Colonic mucosa (tissue), 4 donors: ENCODE measurements at regions not wholly inside any gene's neighbourhood (a gene's known extent, or its start where the extent isn't known, plus 50 kb on each side); places are given as distances from the start of the nearest gene placed in this dataset.
"Not testable (repeated sequence)": the region's sequence is repeated elsewhere in the genome, so short reads cannot be mapped to it uniquely, and the experiment has no call there.

ENCODE experiments used
- DNase-seq: peaks from one replicate; pipeline ENCODE4 v3.0.0-alpha.2; 2020
- H3K27ac ChIP-seq: fragments of 200-600 bp; one replicate; pipeline ENCODE4 v1.8.0; 2021
- H3K27me3 ChIP-seq: fragments of 200-600 bp; one replicate; pipeline ENCODE4 v1.8.0; 2021
- H3K36me3 ChIP-seq: fragments of 200-600 bp; one replicate; pipeline ENCODE4 v1.8.0; 2021
- H3K4me1 ChIP-seq: fragments of 200-600 bp; one replicate; pipeline ENCODE4 v1.8.0; 2021; ENCODE audit warnings: mild to moderate bottlenecking
- H3K4me3 ChIP-seq: fragments of 200-600 bp; one replicate; pipeline ENCODE4 v1.8.0; 2021
- H3K9ac ChIP-seq, 2 donors: one replicate each; pipeline ENCODE4 v1.7.0; 2013; ENCODE audit warnings: control low read depth in 2 of 2, low read depth in 2 of 2, low read length in 2 of 2
- H3K9me3 ChIP-seq: fragments of 200-600 bp; one replicate; pipeline ENCODE4 v1.8.0; 2021
- intact Hi-C: fragments of 100-400 bp; cut with DNase I; formaldehyde crosslinking; loops from one replicate; pipeline ENCODE4 v1.14.1; 2022
- TF ChIP-seq, protein P1 (sequence below): fragments of 200-600 bp; IDR thresholded peaks from one replicate; pipeline ENCODE4 v1.8.0; 2022; ENCODE audit warnings: antibody characterized with exemption, mild to moderate bottlenecking
- donor health status: healthy.
- donor health status: DM: no; HTN: no; CAD: no.
- donor health status: DM: no; HTN: no; CAD: no.

DNA sequence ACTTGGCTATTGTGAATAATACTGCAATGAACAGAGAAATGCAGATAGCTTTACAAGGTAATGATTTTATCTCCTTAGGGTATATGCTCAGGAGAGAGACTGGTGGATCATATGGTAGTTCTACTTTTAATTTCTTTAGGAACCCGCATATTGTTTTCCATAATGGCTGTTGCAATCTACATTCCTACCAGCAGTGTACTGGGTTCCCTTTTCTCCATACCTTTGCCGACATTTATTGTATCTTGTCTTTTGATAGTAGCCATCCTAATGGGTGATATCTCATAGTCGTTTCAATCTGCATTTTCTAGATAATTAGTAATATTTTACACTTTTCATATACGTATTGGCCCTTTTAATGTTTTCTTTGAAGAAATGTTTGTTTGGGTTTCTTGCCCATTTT is 702.9 kb upstream of the ACVR2A start:
- H3K4me3 ChIP-seq = no peak overlapping the region
- DNase-seq = no peak
- no peaks in the 10 kb centered on the region for H3K9me3 ChIP-seq
- H3K27ac ChIP-seq = no peak overlapping the region
- H3K36me3 ChIP-seq = no peaks in the 10 kb centered on the region
- H3K4me1 ChIP-seq = no peaks in the 10 kb centered on the region
- H3K27me3 ChIP-seq = no peaks in the 10 kb centered on the region
- intact Hi-C loops = no loop called here
- TF ChIP-seq, protein P1, sequence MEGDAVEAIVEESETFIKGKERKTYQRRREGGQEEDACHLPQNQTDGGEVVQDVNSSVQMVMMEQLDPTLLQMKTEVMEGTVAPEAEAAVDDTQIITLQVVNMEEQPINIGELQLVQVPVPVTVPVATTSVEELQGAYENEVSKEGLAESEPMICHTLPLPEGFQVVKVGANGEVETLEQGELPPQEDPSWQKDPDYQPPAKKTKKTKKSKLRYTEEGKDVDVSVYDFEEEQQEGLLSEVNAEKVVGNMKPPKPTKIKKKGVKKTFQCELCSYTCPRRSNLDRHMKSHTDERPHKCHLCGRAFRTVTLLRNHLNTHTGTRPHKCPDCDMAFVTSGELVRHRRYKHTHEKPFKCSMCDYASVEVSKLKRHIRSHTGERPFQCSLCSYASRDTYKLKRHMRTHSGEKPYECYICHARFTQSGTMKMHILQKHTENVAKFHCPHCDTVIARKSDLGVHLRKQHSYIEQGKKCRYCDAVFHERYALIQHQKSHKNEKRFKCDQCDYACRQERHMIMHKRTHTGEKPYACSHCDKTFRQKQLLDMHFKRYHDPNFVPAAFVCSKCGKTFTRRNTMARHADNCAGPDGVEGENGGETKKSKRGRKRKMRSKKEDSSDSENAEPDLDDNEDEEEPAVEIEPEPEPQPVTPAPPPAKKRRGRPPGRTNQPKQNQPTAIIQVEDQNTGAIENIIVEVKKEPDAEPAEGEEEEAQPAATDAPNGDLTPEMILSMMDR = no peak
- no peak overlapping the region for H3K9ac ChIP-seq

DNA sequence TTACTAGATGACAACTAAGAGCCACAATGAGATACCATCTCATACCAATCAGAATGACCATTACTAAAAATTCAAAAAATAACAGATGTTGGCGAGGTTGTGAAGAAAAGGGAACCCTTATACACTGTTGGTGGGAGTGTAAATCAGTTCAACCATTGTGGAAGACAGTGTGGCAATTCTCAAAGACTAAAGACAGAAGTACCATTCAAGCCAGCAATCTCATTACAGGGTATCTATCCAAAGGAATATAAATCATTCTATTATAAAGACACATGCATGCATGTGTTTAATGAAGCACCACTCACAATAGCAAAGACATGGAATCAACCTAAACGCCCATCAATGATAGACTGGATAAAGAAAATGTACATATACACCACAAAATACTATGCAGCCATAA is 705.1 kb upstream of the ACVR2A start:
- intact Hi-C loops, H3K27ac ChIP-seq: not testable (repeated sequence)

DNA sequence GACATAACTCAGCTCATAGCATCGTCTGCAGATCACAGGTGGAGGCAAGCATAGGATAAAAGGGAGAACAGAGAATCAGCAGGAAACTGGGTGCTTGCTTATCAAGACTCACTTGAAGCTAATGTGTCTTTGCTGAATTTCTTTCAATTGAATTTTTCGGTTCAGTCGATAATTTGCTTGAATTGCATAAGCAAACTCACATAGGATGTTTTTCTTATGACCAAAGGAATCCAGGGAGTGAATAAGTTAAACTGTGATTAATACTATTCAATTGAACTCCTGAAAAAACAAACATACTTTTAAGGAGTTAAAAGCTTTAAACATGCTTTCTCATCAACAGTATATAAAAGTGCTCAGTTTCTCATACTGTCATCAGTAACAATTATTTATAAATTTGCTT is 707.1 kb upstream of the ACVR2A start:
- H3K36me3 ChIP-seq = no peaks in the 10 kb centered on the region
- no peak overlapping the region for H3K27ac ChIP-seq
- no peak overlapping the region for H3K4me3 ChIP-seq
- H3K4me1 ChIP-seq = no peaks in the 10 kb centered on the region
- TF ChIP-seq, protein P1 = no peak
- no peaks in the 10 kb centered on the region for H3K27me3 ChIP-seq
- H3K9me3 ChIP-seq = no peaks in the 10 kb centered on the region
- H3K9ac ChIP-seq = no peak overlapping the region
- intact Hi-C loops = no loop called here
- no peak for DNase-seq

More for the DNA sequence above, 705.1 kb upstream of the ACVR2A start:
- H3K36me3 ChIP-seq, H3K27me3 ChIP-seq, DNase-seq, H3K4me1 ChIP-seq, H3K9me3 ChIP-seq, H3K9ac ChIP-seq, H3K4me3 ChIP-seq: not testable (repeated sequence)

DNA sequence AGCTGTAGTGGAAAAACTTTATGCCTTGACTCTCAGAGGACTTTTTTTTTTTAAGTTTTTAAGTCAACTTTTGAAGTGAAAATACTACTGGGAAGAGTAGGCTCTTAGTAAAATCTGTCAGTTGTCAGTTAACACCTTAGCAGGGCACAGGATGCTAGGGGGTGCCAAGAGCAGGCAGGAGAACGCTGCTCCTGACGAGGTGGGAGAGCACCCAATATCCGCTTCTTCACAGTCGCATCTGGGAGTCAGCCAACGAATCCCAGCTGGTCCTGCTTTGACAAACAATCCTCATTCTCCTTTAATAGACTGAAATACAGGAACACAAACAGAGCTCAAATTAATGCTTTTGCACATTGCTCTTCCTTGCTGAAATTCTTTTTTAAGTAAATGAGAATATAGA is 709.5 kb upstream of the ACVR2A start:
- Histone ChIP-seq H3K4me1 (no peaks in the 10 kb centered on the region), H3K27ac (no peak overlapping the region), H3K4me3 (no peak overlapping the region), H3K36me3 (no peaks in the 10 kb centered on the region), H3K9me3 (no peaks in the 10 kb centered on the region), H3K9ac (no peak overlapping the region), H3K27me3 (no peaks in the 10 kb centered on the region)
- DNase-seq = no peak
- intact Hi-C loops = no loop called here
- TF ChIP-seq, protein P1 = no peak

DNA sequence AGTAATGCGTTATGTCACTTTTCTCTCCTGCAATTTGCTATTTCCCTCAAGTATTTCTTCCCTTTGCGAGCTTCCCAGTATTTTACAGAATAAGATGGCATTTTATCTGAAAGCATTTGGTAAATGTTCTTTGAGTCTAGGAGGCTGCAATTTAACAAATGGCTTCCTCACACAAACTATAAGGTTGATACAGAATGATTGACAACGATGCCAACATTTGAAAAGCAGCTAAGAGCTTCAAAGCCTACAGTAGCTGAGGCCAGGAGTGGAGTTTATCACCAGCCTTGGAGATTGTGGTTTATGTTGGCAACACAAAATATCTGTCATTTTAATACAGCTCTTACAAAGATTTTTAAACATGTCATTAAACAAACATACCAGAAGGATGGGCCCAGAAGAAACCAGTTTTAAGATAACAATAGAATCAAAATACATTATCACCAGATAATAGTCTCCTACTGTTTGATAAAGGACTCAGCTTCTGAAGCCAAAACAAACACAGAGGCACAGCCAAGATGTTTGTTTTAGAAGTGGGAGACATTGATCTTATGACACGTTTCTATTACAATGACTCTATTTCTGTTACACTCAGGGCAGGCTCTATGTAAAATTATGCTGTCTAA is 711.4 kb upstream of the ACVR2A start:
- TF ChIP-seq, protein P1 = no peak
- no peak overlapping the region for H3K9ac ChIP-seq
- H3K27me3 ChIP-seq = no peaks in the 10 kb centered on the region
- no peak overlapping the region for H3K4me3 ChIP-seq
- H3K36me3 ChIP-seq = no peaks in the 10 kb centered on the region
- intact Hi-C loops = no loop called here
- H3K27ac ChIP-seq = no peak overlapping the region
- H3K4me1 ChIP-seq = no peaks in the 10 kb centered on the region
- H3K9me3 ChIP-seq = no peaks in the 10 kb centered on the region
- DNase-seq = no peak

DNA sequence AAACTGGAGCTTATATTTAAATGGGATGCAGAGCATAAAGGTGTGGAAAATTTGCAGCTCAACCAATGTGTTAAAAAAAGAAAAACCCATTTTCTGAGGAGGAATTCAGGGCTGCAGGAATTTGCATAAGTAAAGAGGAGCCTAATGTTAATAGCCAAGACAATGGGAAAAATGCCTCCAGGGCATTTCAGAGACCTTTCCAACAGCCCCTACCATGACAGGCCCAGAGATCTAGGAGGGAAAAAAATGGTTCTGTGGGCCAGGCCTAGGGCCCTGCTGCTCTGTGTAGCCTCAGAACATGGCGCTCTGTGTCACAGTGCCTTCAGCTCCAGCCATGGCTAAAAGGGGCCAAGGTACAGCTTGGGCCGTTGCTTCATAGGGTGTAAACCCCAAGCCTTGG is 719.7 kb upstream of the ACVR2A start:
- no peak overlapping the region for H3K9ac ChIP-seq
- no peaks in the 10 kb centered on the region for H3K36me3 ChIP-seq
- H3K4me3 ChIP-seq = no peak overlapping the region
- DNase-seq = no peak
- H3K4me1 ChIP-seq = no peaks in the 10 kb centered on the region
- TF ChIP-seq, protein P1 = no peak
- H3K27ac ChIP-seq = no peak overlapping the region
- intact Hi-C loops = no loop called here
- H3K27me3 ChIP-seq = no peaks in the 10 kb centered on the region
- no peaks in the 10 kb centered on the region for H3K9me3 ChIP-seq
